IPS-NIHi11 (cell line): ENCODE measurements at regions not wholly inside any gene's neighbourhood (a gene's known extent, or its start where the extent isn't known, plus 50 kb on each side); places are given as distances from the start of the nearest gene placed in this dataset.
"Not testable (repeated sequence)": the region's sequence is repeated elsewhere in the genome, so short reads cannot be mapped to it uniquely, and the experiment has no call there.

Experiments used
- DNase-seq: peaks from one replicate; pipeline ENCODE4 v3.0.0; 2012; ENCODE audit warnings: mixed read lengths, low spot score

DNA sequence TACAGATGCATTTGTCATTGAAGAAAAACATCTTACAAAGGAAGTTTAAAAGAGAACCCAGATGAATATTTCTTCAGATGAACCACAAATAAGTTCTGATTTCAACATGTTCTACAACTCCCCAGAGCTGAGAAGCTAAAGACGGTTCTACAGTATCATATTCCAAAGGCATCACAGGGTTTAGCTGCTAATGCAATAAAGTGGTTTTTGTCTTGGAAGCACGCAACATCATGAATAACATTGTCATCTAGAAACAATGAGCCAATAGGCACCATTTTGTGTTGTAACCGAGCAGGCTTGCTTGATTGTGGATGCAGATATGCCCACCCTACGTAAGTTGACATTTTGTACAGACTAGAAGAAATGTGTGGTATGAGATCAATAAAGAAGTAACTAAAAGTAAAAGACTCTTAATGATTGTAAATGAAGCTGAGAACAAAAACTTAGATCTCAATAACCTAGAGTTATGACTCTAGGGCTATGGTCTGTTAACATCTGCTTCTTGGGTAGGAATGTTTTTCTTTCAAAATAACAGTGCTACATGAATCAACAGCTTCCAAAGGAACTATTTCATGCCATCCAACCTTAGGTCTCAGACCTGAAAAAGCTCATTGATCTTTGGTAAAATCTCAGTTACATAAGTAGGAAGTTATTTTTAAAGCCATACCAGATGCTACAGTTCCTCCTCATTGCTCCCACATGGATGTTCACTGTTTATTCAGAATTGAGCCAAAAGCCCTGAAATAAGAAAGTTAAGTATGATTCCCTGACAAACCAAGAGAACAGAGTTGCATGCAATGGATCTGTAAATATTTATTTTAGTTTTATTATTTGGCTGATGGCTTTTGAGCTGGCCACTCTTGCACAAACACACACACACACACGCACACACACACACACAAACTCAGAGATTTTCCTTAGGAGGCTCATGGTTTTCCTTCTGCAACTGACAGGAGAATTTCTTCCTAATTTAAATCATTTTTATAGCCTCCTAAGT lies 118.7 kb upstream of the SLCO6A1 start:
- DNase-seq = no peak

GRCh38 chr5:102622262-102622661 lies 123.5 kb upstream of the SLCO6A1 start:
- DNase-seq = no peak

DNA sequence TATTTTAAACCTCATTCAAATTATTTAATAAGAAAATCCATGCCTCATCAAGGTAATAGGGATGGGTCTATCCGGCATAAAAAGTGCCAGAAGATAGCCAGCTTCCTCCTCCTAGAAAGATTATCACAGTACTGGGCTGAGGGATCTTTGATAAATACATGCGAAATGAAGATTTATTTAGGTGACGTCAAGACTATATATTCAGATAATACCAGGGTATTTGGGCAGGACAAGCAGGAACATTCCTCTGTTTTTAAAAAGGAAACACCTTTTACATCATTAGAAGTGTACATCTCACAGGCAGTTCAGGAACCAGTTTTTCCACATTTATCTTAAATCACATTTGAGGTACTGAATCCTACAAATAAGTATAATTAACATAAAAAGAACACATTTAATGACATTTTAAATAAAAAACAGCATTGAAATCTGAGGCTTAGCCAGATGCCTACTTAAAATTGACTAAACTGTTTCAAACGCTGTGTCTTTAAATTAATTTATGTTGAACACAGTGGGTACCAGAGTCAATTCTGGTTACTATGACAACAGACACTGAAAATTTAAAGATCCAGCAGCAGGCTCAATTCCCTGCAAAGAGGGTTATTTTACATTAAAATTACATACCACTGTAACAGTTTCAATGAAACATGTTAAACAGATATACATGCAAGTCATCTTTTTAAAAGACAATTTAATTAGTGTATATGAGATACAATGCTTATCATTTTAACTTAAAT lies 124.7 kb upstream of the SLCO6A1 start:
- DNase-seq = no peak

DNA sequence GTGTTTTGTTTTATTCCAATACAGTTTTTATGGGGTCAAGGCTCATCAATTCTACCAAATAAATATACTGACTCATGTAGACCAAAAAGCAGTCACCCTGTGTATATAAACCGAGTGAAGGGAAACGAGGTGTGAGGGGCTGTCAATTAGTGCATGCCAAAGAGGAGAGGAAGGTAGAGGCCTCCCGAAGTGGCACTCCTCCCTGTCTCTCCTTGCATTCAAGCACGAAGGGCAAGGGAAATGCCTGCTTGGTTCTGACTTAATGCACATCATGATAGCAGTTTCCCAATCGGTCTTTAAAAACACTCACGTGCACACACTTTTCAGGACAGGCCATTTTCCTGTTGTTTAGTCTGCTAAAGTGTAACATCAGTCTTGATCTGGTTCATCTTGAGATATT lies 125.6 kb upstream of the SLCO6A1 start:
- DNase-seq = peak; percentile 10

DNA sequence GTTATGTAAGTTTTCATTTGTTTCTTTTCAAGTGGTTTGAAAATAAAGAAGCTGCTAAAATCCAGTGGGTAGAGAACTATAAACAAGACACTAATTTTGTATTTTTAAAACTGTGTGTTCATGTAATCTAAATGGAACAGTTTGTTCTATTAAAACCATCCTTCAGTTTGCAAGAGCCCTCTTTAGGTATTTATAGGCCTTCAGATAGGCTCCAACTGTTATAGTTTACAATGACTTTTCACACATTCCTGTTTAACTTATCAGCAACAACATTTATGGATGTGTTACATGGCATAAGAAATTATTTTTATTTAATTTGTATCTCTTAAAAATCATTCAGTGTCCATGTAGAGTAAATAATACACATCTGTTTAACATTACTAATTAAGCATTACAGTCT lies 126.7 kb upstream of the SLCO6A1 start:
- DNase-seq = no peak

DNA sequence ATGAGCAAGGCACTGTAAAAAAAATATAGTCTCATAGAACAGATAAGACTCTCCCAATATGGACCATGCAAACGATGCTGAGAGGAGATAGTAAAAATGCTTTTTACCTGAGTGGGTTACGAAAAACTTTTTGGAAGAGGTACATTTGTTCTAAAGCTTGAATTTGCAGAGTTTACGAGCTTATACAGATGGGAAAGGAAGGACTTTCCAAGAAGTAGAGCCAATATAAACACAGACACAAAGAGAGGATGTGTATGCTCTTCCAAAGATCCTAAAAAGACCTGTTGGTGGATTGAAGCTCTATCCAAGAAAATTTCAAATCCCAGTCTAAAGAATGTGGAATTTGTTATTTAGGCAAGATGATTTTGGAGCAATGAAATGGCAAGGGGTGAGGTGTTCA lies 127.1 kb upstream of the SLCO6A1 start:
- DNase-seq = no peak

- no peak for DNase-seq
Measured at GRCh38 chr5:102627315-102627714, 127.8 kb upstream of the PAM start.

DNA sequence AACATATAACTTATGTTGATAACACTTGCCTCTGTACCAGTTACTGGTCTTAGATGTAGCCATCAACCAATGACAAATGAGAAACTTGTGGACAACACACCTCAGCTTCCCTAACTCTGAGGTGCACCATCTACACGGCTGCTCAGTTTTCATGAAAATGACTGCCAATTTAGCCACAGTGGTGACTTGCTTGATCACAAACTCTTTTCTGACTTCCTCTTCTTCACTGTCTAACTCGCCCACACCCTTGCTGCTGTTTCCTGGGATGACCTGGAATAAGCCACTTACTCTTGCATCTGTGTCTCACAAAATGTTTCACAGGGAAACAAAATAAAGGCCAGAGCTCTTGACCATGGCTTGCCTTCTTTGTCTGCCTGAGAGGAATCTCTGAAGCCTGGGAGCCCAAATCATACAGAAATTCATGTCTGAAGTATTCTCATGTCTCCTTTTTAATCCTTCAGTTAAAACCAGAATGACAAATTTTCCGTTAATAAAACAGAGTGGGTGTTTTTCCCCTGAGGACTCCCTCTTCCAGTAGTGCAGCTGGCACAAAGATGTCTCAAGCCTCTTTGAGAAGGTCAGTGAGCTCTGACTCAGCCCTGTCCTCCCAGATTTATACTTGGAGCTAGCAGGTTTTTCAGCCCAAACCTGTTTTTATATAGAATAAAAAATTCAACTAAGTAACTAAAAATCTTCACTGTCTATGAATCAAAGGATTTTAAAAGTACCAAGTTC lies 126.5 kb upstream of the PAM start:
- DNase-seq = no peak

- DNase-seq = no peak
Measured at GRCh38 chr5:102629827-102630605, 125.1 kb upstream of the PAM start.

- DNase-seq = not testable (repeated sequence)
Measured at GRCh38 chr5:102635399-102635798, 119.7 kb upstream of the PAM start.

DNA sequence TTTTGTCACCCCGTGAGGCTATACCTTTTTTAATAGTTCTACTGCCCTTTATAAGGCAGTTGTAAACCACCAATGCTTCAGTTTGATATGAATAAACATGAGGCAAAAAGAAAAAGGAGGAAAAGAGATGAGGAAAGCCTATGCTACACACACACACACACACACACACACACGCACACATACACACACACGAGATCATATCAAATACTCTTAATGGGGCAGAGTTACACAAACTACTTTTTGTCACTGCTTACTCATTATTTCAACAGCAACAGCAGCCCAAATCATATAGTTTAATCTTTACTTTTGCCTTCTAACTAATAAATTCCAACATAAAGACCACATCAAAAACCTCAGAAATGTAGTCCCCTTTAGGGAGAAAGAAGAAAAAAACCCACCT lies 116.8 kb upstream of the PAM start:
- DNase-seq = no peak

DNA sequence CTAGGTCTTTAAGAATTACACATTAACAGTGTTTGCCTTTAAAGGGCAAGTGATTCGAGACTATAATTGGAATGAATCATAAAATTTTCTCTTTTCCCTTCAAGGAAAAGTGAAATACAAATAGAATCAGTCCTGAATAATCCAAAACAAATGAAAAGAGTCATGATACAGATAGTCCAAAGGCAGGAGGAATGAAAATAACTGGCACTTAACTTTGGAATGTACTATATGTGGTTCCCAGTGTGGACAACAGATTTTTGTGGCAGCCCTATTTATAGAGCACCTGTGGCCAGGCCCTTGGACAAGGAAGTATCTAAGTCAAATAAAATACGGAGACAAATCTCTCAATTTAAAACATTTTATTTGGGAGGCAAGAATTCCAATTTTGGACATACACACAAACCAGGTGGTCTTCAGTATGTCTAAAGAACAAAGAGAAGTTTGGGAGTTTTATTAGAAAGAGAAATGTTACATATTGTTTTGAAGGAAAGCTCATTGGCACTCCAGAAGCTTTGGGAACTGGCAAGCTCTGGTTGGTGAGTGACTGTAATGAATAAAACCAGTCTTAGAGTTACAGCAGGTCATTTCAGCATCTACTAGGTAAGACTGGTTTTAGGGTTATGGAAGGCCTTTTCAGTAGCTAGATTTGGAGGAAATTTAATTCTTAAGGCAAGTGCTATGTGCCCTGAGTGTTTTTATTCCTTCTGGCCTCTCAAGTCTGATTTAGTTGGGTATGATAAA lies 116.0 kb upstream of the PAM start:
- DNase-seq = no peak

- DNase-seq = no peak
Measured at GRCh38 chr5:102649731-102650130, 105.4 kb upstream of the PAM start.

DNA sequence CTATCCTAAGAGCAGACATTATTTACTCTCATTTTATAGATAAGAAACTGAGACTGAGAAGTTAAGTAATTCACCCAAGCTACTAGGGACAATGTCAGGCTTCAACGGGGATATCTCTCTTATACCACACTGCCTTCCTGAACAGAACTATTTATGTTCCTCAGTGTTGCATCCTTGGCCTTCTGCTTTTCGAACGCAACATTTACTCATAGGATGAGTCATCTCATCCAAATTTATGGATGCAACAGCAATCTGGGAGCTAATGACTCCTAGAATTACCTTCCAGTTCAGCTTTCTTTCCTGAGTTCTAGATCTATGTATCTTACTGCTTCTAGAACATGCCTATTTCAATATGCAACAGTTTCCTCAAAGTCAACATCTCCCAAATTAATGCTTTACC lies 103.6 kb upstream of the PAM start:
- no peak for DNase-seq

- no peak for DNase-seq
Measured at GRCh38 chr5:102654559-102655349, 100.4 kb upstream of the PAM start.

DNA sequence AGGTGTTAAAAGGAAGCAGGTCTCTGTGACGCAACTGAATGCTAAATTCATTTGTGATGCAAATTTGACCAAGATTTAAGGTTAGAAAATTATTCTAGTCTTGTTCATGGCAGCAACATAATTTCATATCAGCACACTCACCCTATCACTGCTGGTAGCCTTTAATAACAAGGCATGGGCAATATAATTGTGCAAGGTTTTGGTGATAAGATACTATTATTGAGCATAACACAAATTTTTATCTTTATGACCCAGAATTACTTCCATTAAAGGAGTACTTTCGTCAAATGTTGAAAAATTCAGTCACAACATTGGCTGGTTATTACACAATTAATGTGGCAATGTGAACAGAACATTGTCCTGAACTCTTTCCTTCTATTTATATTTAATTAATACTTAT lies 96.0 kb upstream of the PAM start:
- DNase-seq = no peak

- no peak for DNase-seq
Measured at GRCh38 chr5:102660111-102660510, 95.0 kb upstream of the PAM start.

GRCh38 chr5:102663749-102664530 lies 91.2 kb upstream of the PAM start:
- DNase-seq = no peak

- no peak for DNase-seq
Measured at GRCh38 chr5:102664616-102665335, 90.3 kb upstream of the PAM start.
